Activated CD4-positive, CD25-positive, alpha-beta regulatory T cell (primary cell): ENCODE measurements at regions not wholly inside any gene's neighbourhood (a gene's known extent, or its start where the extent isn't known, plus 50 kb on each side); places are given as distances from the start of the nearest gene placed in this dataset.
"Not testable (repeated sequence)": the region's sequence is repeated elsewhere in the genome, so short reads cannot be mapped to it uniquely, and the experiment has no call there.

Experiments used
- DNase-seq, 4 experiments: peaks; one replicate each; lab custom pipeline; 2025; lab: John Stamatoyannopoulos, UW

DNA sequence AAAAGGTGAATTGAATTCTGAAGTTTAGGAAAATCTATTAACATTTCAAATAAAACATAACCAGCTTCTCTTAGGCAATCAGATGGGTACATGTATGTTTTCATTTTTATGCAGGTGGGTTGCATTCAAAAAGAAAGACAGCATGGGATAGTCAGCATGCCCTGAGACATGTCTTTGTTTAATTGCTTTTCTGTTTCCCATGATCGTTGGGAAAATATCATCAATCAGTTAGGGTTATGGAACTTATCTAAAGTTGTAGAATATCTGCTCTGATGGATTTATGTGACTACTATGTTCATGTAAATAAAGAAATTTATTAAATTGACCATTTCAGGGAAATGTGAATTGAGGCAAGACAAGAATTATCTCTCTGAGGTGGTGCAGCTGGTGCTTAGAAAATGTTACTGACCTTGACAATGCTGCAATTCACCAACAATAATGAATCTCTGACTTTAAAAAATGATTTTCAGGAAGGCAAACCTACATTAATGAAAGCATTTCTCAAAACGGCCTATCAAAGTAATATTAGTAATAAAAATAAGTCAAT, 112.7 kb downstream of the RFPL4B start:
- DNase-seq, result no peak

DNA sequence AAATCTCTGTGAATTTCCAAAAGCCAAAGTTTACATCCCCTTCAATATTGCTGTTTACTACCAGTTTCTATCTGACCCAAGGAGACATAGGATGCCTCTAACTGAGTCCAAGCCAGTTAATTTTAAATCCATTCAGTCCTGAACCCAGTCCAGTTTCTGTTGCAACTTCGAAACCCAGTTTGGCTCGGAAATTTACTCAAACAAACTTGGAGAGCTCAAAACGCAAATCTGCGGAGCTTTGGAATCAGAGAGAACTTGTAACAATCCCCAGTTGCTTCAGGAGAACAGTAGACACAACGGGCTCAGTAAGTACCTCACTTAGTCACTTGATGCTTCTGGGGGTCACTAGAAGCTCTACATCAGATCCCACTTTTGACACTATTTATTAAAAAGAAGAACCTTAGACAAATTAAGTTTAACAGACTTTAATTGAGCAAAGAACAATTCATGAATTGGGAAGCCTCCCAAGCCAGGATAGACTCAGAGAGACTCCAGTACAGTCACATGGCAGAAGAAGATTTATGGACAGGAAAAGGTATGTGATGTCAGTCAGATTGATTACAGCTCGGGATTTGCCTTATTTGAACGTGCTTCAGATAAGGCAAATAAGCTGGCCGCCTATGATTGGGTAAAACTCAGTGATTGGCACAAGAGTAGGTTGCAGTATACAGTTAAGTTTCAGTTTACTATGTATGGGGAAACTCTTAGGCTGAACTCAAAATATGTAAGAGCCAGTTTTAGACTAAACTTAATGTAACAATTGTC, 118.0 kb downstream of the RFPL4B start:
- DNase-seq, result no peak

DNA sequence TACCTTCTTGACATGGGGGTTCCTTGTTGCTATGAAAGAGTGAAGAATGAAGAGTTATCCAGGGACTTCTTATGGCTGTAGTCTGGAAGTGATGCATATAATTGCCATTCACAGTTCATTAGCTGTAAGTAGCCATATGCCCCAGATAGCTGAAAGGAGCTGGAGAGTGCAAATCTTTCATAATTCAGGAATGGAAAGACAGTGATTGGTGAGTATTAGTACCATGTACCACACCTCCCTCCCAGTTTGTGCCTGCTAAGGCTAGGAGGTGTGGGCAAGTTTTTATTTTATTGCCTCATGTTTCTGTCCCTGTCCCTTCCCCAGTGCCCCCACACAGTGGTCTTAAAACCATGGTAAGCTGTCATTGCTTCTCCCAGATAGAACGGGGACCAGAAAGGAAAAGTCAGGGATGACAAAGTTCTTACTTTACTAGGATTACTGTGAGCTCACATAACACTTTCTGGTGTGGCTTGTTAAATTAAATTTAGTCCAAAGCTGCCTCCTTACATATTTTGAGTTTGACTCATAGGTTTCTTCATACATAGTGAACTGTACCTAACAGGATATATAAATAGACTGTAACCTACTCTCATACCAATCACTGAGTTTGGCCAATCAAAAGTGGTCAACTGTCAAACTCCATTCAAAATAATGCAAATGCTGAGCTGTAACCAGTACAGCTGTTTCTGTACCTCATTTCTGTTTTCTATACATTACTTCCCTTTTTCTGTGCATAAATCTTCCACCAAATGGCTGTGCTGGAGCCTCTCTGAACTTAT, 119.4 kb downstream of the RFPL4B start:
- DNase-seq, result no peak

DNA sequence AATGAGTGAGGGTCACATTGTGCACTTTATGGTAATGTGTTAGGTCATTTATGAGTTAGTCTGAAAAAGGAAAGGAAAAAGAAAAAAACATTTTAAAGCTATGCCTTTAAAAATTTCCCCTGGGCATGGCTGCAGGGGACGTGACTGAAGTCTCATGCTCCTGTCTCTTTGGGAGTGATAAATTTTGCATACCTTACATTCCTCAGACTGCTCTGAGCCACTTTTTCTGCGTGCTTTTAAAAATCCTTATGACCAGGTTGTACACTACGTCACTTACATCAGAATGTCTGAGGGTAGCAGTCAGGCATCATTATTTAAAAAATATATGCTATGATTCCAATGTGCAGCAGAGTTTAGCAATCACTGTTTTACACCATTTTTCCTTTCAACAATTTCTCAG, 121.2 kb downstream of the RFPL4B start:
- DNase-seq, result no peak

DNA sequence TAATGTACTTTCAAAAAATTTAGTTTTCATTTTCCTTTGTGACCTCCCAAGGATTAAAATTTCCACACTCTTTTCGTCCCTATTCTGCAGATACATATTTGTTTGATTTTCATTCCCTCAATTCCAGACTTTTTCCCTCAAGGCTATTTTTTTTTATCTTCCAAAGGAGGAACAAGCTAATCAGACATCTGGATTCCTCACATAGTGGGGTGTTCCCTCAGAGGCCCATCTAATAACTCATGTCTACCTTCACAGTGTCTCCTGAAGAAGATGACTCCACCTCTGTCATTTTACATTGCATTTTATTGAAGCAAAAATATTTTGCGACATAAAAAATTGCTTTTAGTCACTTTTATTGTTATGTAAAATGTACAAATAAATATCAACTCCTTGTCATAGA, 122.2 kb downstream of the RFPL4B start:
- DNase-seq, result no peak

DNA sequence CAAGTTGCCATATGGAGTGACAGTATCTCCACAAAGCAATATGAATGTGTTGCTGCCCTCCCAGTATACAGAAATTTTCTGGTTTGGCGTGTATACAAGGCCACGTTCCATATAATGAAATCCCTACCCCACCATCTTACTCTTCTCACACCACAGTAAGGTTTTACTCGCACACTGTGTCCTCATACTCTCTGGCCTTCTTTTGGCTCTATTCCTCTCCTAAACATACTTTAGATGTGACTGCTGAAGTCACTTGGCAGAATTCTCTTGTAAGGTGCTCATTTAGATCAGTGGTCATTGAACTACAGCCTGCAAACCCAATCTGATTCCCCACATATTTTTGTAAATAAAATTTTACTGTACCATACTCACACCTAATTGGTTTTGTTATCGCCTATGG, 123.2 kb downstream of the RFPL4B start:
- DNase-seq, result no peak

DNA sequence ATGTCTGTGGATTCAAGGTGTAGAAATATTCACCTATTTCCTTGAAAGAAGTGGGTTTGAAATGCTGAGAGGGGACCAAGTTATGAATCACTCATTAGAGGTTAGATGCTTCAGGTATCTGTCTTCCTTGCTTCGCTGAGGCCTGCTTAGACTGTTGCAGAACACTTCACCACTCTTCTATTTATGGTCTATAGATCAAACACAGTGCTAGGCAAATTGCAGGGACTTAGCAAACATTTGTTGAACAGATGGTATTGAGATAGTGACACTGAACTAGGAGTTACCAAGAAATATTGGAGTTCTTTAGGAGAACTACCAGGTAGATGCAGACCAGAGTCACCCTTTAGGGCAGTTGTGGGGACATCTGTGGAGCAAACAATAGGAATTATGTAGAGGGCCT, 123.8 kb downstream of the RFPL4B start:
- no peak for DNase-seq

DNA sequence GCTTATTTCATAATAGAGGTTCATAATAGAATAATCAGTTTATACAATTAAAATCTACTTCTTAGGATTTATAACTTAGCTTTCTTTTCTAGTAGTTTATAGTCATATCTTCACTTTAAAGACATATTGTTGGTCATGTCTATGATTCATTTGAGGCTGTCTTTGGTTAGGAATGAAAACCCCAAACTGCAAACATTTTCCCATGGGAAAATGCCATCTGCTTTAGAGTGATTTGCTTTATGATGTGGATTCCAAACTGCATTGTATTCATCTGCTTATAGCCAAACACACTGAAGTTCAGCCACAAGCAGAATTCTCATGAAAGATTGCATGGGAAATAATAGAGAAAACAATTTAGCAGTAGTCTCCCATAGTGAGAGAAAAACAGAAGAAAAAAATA, 128.0 kb downstream of the RFPL4B start:
- DNase-seq, result no peak

DNA sequence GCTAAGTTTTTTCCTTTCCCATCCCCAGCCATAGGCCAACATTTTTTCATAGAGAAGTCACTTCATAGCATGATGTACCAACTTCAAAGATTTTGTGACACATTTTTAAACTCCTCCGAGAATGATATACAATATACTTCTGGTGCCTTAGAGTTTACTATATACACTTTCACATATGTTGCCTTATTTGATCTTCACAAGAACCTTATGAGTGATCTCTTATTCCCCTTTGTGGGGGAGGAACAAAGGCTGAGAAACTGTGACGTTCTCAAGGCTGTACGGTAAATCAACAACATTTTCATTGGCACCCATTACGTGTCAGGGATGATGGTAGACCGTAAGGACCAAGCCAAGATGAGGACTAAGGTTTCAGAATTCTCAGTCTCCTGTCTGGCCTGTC, 130.0 kb downstream of the RFPL4B start:
- no peak for DNase-seq

DNA sequence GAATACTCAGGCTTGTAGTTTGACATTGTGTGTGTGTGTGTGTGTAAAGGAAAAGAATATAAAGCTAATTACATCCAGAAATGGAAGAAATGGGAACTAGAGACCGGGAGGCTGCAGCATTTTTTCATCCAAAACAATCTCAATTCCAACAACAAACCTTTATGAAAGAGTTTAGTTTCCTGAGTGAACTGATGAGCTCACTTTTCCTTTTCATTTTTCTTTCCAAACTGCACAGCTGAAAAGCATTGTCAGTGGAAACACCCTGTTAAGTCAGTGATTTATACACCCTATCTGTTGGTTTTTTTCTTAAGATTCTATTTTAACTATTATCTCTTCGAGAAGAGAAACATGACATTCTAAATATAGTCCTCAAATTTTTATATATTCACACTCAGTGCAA, 130.9 kb downstream of the RFPL4B start:
- DNase-seq, result no peak

DNA sequence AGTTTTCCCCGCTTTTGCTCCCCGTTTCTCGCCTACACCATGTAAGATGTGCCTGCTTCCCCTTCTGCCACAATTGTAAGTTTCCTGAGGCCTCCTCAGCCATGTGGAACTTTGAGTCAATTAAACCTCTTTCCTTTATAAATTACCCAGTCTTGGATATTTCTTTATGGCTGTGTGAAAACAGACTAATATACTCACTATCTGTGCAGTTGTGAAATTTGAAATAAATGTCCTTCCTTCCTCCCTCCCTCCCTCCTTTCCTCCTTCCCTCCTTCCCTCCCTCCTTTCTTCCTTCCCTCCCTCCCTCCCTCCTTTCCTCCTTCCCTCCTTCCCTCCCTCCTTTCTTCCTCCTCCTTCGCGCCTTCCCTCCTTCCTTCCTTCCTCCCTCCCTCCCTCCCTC, 132.8 kb downstream of the RFPL4B start:
- DNase-seq, result not testable (repeated sequence)

DNA sequence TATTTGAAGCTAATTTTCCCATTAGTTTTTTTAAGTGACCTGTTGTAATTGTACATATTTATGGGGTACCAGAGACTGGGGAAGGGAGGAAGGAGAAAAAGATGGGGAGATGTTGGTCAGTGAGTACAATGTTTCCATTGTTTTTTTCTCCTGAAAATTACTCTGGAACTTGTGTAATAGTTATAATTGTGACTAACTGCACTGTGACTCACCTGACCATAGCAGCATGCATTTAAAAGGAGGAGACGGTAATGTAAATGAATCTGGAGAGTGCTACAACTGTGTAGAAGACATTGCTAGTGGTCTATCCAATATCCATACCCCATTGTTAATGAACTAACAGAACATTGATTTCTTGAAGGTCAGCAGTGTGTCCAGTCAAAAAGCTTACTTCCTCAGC, 133.4 kb downstream of the RFPL4B start:
- no peak for DNase-seq

DNA sequence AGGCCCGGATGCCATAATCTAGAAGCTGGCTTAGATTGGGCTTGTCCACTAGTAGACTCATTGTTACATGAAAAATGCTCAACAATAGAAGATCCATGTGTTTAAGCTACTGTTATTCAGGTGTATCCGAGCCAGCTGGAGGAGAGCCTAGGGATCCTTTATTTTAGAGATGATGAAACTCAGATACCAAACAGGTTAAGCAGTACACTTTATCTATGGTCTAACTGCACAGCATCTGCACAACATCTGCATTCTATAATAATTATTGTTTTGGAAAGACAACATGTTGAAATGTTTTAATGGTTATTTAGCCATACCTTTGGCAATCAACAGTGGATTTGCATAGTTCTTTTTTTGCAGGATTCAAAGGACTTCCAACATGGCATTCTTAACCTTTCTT, 134.1 kb downstream of the RFPL4B start:
- DNase-seq, result no peak

DNA sequence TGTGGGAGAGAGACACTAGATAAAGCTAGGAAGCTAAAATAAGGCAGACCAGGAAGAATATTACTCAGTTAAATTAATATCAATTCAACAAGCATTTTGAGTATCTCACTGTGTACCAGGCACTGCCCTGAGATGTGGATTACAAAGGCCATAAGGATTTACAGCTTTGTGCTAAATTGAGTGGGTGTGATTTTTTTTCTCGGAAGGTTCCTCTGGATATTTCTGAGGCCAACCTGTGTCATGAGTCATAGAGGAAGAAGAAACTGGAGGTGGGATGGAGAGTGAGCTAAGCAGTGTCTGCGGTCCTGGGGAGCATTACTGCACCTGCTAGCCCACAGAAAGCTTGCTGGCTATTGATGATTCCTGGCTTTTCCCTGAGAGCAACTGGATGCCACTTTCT, 135.2 kb downstream of the RFPL4B start:
- DNase-seq, result no peak

DNA sequence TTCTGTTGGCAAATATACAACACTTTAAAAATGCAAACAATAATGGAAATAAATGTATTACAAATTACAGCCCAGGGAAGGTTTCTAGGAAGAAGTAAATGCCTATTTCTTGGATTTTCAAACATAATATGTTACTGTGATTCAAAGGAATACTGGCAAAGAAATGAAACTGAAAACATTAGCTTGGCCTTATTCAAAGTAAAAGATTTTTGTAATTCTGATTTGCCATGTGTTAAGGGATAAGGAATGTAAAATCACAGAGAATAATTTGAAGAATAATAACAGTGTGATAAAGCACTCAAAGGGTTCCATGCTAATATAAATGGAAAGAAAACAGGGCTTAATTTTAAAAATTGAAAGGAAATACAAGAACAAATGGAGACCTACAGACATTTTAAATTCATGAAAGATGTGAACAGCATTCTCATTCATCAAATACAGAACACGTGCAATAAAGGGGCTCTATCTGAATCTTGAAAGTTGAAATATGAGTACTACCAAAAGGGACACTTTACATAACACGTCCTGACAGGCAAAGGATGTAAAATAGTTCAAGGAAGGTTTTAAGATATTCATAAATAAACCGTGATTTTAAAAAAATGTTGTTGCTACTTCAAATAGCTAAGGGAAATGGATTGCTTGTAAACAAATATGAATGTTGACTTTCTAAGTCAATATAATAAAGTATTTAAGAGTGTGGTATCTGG, 138.1 kb downstream of the RFPL4B start:
- DNase-seq, result no peak

DNA sequence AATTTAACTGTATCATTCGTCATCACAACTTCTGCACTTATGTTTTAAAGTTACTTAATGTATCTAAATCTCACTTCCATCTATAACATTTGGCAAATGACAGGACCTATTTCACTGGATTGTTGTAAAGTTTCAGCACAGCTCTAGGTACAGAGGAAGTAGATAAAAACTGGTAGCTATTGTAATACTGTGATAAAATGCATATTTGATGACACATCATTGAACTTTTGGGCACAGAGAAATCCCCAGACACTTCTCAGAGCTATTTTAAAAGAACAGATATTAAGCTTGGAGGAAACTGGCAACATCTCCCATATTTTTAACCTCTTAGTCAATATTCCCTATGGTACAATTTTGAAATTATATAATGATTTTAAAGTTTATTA, 138.7 kb downstream of the RFPL4B start:
- no peak for DNase-seq

DNA sequence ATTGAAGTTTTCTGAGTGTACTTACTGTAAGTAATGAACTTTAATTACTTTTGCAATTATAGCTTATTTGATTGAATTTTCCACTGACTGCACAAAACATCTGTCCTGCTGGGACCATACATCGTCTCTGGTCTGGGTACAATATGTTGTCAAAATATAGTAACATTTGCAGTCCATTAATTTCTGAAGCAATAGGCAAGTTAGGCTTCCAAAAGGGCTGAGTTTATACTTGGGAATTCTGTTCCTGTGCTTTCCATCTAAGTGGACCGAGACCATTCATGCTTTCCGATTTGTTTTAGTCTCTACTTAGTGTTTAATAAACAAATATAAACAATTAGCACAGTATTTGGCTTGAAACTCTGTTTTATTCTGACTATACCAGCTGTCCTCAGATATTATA, 139.3 kb downstream of the RFPL4B start:
- DNase-seq, result no peak

DNA sequence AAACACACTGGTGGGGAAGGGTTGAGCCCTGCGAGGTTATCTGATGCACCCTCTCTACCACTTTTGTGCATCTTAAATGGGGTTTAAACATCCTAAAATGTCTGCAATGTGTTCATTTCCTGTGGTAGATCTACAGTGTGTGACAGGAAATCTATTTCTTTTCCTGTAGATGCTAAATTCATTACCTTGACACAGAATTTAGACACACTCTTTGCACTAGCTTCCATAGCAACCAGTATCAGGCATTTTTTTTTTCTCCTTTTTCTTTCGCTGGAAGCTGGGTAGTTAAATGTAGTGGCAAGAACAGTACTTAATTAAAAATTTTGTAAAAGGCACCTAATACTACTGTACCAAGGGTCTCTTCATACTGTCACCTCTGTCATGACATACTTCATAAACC, 141.1 kb downstream of the RFPL4B start:
- DNase-seq, result no peak

DNA sequence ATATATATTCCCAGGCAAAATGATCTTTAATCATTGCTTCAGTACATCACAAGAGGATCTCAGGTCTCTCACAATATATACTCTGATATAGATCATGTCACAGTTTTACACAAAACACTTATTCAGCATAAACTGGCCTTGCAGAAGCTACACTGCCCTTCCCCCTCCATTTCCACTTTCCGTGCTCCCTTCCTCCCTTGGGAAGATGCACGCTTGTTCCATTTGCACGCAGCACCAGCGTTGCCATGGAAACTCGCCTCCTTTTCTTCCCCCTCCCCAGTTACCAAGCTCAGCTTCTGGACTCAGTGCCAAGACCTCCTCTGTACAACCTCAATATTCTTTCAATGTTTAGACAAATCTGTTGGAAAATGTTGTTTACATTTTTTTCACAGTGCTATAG, 154.6 kb downstream of the RFPL4B start:
- DNase-seq, result no peak

DNA sequence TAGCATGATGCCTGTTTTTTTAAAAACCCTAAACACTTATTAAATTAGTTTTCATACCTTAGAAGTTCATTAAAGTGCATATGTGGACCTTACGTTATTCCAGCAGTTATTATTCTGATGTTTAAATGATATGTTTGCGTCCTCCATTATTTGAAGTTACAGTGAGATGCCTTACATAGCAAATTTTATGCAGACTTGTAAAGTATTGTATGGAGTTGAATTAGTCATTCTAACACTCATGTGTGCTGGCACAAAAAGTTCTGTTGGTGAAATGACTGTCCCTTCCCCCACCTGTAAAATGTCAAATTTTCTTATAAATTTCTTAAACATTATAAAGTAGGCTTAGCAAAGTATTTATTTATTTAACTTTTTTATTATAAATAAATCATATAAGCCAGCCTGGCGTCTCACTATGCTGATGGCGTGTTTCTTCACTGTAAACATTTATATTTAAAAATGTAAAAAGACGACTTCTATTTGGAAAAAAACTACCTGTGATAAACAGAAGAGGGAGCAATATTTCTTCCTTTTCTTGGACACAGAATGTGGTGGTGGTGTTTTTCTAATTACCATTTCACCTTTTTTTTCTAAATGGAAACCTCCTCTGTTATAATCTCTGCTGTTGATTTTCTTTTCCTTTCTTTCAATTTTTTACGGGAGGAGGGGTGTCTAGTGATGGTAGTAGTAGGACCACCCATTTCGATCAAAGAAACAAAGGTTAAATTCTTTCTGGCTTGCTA, 155.4 kb downstream of the RFPL4B start:
- no peak for DNase-seq

DNA sequence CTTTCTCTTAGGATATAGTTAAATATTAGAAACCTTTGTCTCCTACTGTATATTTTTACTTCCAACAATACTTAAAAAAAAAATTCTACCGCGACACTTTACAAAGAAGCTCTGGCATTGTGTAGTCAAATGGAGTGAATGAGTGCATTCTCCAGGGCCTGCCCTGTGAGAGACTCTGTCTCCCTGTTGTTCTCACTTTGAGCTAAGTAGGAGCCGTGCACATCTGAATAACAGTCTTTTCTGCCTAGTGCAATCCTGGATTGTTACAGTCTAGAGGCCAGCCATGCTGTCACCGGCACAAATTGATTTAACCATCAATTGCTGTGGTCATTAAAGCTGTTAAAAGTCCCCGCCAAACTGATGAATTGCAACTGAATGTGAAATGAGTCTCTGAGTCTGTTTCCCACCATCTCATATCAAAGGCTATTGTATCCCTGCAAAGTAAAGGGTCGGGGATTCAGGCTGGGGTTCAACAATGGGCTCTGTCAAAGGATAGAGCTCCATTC, 156.0 kb downstream of the RFPL4B start:
- DNase-seq, result no peak

DNA sequence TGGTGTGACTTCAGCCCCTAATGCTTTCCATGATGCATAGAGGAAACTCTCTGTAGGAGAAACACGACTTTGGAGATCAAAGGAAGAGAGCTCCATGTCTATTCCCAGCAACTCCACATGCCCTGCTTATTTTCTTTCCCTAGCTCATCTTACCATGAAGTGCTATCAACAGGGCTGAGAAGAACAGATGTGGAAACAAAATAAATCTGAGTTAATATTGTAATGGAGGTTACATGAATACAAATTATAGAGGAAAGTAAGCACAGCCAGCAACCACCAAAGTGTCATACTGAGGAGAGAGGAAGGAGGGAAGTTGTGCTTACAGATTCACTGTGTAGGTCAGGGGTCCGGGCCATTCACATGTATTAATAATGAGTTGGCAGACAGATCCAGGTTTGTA, 157.5 kb downstream of the RFPL4B start:
- no peak for DNase-seq
